ENCODE measurements at regions not wholly inside any gene's neighbourhood (a gene's known extent, or its start where the extent isn't known, plus 50 kb on each side); places are given as distances from the start of the nearest gene placed in this dataset.

- no peak for TF ChIP-seq CTCF (CRISPR knock-in tag; IDR thresholded peaks at IDR 0.05)
- TF ChIP-seq ZNF713 (CRISPR knock-in tag; IDR thresholded peaks at IDR 0.05): no peak
- TF ChIP-seq ELK4 (CRISPR knock-in tag; IDR thresholded peaks at IDR 0.05; ENCODE audit: borderline replicate concordance): no peak
- no peak for TF ChIP-seq ZNF558 (CRISPR knock-in tag; IDR thresholded peaks at IDR 0.05; ENCODE audit: borderline replicate concordance)
These were observed 434.3 kb upstream of the STXBP6 start for GRCh38 chr14:25484235-25484634.

All from HepG2 (cell line).